HG02763 (cell line): ENCODE measurements at regions not wholly inside any gene's neighbourhood (a gene's known extent, or its start where the extent isn't known, plus 50 kb on each side); places are given as distances from the start of the nearest gene placed in this dataset.

ENCODE experiments used
- ATAC-seq: cut with Tn5 transposase; IDR thresholded peaks from one replicate; pipeline ENCODE4 v1.9.1; 2021; ENCODE audit warnings: mild to moderate bottlenecking, moderate library complexity; ENCODE audit not compliant: unreplicated experiment

DNA sequence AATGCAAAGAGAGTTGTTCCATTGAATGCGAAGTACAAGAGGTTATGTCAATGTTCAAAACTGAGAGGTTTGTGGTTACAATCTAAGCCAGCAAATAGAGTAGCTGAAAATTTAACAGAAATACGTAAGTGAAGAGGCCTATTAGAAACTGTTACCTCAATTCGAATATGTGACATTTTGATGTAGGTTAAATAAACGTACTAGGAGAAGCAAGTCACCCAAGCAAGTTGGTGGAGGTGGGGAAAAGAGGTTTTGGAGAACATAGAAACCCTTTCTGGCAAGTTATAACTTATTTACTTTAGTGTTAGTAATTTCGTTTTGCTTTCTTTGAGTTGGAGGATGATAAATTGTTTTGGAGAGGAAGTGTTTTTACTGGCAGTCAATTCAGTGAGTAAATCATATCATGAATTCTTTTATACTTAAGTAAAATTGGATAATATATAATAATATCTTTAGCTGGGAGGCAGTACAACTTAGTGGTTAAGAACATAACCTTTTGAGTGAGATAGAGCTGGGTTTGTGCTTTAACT, 91.2 kb upstream of the NAALADL2 start:
- no peak for ATAC-seq

DNA sequence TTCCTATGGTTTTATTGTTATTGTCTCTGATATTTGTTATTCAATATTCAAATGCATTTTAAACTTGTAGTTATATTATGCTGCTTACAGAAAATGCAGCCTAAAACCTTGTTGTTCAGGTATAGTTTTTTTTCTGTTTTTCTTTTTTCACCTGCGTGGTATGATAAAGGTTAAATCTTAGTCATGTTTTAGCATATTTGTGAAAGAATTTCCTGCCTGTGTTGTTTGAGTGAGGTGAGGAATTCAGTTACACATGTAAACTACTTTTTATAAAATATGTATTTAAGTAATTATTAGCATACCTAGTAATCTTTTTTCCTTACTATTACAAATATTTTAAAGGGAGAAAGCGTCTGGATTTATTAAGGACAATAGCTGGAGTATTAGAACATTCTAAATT, 90.0 kb upstream of the NAALADL2 start:
- ATAC-seq = no peak

DNA sequence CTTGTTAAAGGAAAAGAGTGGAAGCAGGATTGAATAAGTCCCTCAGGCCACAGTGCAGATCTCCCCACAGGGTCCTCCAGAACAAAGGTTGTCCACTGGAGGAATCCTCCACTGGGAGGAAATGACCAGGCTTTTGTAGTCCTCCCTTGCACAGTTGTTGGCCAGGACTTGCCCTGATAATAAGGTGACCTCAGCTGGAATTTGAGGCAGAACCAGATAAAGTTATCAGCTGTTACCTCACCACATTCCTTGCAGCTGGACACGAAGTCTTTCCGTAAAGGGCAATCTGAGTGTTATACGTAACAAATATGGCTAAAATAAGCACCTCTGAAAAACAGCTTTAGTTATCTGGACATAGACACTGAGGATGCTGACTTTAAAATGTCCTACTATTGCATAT, 83.5 kb upstream of the NAALADL2 start:
- ATAC-seq = no peak

DNA sequence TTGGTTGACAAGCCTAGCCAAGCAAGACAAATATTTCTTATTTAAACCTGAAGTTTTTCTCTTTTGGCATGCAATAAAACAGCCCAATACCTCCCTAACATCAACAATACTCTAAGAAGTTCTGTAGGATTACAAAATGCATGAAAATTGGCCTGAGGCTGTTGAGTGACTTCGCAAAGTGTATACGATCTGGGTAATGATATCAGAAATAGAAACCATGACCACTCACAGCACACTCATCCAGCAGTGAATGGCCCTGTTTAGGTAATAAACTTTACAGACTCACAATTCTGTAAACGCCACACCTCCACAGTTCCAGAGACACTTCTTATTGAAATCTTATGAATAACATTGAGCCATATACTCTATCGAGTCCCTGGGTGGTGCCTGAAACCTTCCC, 83.0 kb upstream of the NAALADL2 start:
- ATAC-seq = no peak

DNA sequence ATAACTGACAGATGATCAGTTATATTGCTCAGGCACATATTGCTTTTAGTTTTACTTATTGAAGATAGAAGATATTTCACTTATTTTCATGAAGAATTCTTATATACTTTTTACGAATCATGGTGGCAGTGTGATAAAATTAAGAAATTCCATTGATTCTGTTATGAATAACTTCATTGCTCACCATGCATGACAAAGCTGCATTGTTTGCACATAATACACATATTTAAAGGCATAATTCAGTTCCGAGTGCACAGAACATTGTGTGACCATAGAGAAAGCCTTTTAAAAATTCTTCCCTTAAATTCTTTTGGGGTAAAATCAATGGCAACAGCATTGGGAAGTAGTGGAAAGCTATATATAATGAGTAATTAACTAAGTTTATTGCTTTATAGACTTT, 82.5 kb upstream of the NAALADL2 start:
- ATAC-seq = no peak

DNA sequence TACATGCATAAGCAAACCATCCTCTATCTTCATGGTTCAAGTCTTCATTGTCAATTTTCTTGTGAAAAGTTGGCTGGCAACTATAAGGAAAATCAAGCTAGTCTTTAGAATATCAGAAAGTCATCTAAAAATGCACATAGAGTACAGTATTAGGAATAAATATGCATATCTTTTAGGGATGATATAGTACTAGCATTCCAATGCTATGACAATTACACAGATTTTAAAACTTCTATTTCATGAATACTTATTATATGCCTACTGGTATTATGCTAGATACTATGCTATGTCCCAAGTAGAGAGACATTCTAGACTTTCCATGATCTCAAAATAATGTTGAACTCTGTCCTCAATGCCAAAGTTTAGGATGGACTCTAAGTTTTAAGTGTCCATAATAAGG, 81.3 kb upstream of the NAALADL2 start:
- ATAC-seq = no peak

DNA sequence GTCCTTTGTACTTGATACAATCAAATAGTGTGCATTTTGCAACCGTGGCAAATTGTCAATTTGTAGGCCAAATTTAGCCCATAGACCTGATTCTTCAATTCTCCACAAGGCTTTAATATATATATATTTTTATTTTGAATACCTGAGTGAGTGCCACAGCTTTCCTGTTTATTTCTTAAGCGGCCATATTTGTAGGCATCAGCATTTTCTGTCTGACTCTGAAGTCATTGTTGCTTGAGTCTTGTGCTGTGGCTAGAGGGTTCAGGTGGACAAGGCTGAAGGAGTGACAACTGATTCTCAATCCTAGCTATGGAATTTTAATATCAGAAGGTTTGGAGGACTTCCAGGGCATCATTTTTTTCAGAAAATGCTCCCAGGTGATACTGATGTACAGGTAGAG, 75.6 kb upstream of the NAALADL2 start:
- ATAC-seq = no peak

DNA sequence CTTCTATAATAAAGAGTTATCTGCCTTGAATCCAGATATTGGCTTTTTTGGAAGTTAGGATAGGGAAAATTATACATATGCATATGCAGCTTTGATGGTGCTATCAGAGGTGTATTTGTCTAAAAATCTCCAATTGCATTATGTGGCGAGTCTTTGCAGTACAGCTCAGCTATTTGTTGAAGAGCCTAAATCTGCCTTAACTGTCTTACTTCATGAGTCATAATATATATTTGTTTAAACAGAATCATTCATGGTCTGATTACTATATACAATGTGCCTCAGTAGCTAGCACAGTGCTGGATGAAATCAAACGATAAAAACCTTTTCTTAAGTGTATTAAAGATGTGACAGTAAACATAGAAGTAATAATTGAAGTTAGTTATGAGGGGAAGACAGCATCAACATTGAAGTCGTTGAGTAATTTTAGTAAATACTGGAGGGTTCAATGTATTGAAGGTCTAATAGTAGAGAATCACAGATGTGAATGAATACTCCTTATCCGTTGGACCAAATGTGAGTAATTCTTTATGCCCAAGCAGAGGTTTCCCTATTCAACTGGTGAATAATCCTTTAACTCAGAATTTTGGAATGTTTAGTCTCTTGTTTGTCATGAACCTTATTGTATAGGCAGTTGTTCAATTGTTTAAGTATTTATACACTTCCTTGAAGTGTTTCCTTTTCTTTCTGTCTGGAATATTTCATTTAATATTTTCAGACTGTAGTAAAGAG, 74.8 kb upstream of the NAALADL2 start:
- no peak for ATAC-seq

DNA sequence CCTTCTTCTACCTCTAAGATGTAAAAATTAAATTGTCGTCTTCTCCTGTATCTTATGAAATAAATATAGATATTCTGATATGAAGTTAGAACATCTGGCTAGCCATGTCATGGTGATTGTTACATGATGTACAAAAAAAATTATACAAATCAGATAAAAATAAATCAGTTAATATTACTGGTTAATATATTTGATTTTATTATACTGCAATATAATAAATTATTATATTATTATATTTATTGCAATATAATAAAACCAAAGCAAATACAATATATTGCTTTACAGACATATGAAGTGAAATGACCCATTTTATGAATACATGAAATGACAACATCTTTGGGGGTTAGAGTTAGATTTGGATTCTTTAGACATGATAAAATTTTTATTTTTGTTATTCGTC, 72.3 kb upstream of the NAALADL2 start:
- ATAC-seq = no peak

DNA sequence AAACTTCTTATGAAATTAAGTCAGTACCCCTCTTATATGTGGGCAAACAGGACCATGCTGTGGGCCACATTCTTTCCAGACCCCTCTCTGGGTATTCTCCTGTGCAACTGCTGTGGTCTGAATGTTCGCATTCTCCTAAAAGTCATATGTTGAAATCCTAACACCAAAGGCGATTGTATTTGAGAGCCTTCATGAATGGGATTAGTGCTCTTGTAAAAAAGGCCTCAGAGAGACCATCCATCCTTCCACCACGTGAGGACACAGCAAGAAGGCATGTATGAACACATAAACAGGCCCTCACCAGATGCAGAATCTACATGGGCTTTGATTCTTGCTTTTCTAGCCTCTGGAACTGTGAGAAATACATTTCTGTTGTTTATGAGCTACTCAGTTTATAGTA, 68.0 kb upstream of the NAALADL2 start:
- no peak for ATAC-seq

DNA sequence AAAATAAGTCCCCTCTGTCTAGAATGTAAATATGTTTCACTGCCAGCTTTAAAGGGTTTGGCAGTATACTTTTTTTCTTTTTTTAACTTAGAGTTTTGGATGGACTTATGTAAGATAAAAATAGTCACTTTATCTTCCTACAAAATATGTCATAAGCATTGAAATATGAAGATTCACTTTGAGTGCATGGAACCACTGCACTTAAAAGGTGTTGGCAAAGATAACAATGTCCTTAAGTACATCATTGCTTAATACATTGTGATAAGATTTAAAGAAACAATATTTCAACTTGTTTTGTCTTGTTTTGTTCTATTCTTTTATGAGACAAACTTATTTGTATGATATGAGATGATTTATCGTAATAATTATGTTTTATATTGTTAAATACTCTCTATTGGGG, 66.3 kb upstream of the NAALADL2 start:
- no peak for ATAC-seq
